Peyer's patch (tissue), 4 donors: ENCODE measurements at regions not wholly inside any gene's neighbourhood (a gene's known extent, or its start where the extent isn't known, plus 50 kb on each side); places are given as distances from the start of the nearest gene placed in this dataset.

Experiments used
- POLR2A ChIP-seq, 2 donors: fragments of 450-650 bp; IDR thresholded peaks; one replicate each; pipeline ENCODE4 v1.5.1; 2017; ENCODE audit warnings: antibody characterized with exemption in 2 of 2, mild to moderate bottlenecking in 2 of 2, moderate library complexity in 2 of 2
- TF ChIP-seq, protein P1 (sequence below), 6 experiments: fragments of 450-650 bp in 4 of 6; fragments of 200-600 bp in 2 of 6; sonication (generic) in 1 of 6; IDR thresholded peaks; one replicate each; pipeline ENCODE4 v1.5.1; 2017 to 2019; ENCODE audit warnings: antibody characterized with exemption in 6 of 6, mild to moderate bottlenecking in 3 of 6, moderate library complexity in 1 of 6

DNA sequence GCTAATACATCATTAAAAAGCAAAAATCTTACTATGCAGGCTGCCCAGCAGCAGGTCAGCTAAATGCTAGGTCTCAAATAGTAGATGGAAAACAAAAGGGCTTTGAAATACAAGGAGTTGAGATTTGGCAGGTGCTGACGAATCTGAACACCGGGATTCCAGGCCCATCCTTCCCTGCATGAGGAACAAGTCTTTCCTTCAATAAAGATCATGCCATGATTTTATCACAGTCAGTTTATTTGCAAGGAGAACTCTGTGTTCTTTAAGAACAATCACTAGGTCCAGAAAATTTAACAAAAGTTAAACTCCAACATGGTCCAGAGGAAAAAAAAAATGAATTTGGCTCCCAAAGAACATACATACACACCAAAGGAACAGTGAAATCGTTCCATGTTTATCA is 551.4 kb downstream of the SLITRK6 start:
- TF ChIP-seq, protein P1, sequence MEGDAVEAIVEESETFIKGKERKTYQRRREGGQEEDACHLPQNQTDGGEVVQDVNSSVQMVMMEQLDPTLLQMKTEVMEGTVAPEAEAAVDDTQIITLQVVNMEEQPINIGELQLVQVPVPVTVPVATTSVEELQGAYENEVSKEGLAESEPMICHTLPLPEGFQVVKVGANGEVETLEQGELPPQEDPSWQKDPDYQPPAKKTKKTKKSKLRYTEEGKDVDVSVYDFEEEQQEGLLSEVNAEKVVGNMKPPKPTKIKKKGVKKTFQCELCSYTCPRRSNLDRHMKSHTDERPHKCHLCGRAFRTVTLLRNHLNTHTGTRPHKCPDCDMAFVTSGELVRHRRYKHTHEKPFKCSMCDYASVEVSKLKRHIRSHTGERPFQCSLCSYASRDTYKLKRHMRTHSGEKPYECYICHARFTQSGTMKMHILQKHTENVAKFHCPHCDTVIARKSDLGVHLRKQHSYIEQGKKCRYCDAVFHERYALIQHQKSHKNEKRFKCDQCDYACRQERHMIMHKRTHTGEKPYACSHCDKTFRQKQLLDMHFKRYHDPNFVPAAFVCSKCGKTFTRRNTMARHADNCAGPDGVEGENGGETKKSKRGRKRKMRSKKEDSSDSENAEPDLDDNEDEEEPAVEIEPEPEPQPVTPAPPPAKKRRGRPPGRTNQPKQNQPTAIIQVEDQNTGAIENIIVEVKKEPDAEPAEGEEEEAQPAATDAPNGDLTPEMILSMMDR (IDR thresholded peaks at IDR 0.05), result no peak
- TF ChIP-seq POLR2A (IDR thresholded peaks at IDR 0.05), result no peak
